C4-2B (cell line): ENCODE measurements at regions not wholly inside any gene's neighbourhood (a gene's known extent, or its start where the extent isn't known, plus 50 kb on each side); places are given as distances from the start of the nearest gene placed in this dataset.

Source experiments
- ZFX ChIP-seq: fragments of 450-650 bp; IDR thresholded peaks from 2 replicates; pipeline ENCODE4 v1.6.1; 2017
- TF ChIP-seq, protein P1 (sequence below): fragments of 450-650 bp; conservative IDR thresholded peaks from 2 replicates; pipeline ENCODE4 v1.5.1; 2017; ENCODE audit warnings: mild to moderate bottlenecking

DNA sequence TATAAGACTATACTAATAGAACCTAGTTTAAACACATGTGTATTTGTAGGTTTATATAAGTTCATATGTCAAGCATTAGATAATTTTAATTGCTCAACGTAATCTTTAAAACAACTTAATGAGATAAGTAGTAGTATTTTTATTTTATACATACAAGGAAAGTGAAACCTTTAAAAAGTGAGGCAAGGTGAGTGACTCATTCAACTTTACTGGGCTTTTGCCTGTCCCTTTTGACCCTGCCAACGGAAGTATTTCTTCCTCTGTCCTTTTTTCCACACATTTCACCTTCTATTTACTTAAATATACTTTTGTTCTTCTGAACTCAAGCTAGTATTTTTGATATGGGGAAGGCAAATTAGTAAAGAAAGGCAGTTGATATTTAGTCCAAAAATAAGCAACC, 78.5 kb downstream of the KBTBD8 start:
- TF ChIP-seq, protein P1, sequence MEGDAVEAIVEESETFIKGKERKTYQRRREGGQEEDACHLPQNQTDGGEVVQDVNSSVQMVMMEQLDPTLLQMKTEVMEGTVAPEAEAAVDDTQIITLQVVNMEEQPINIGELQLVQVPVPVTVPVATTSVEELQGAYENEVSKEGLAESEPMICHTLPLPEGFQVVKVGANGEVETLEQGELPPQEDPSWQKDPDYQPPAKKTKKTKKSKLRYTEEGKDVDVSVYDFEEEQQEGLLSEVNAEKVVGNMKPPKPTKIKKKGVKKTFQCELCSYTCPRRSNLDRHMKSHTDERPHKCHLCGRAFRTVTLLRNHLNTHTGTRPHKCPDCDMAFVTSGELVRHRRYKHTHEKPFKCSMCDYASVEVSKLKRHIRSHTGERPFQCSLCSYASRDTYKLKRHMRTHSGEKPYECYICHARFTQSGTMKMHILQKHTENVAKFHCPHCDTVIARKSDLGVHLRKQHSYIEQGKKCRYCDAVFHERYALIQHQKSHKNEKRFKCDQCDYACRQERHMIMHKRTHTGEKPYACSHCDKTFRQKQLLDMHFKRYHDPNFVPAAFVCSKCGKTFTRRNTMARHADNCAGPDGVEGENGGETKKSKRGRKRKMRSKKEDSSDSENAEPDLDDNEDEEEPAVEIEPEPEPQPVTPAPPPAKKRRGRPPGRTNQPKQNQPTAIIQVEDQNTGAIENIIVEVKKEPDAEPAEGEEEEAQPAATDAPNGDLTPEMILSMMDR = no peak
- no peak for TF ChIP-seq ZFX
